Smooth muscle cell (in vitro differentiated cells): ENCODE measurements at regions not wholly inside any gene's neighbourhood (a gene's known extent, or its start where the extent isn't known, plus 50 kb on each side); places are given as distances from the start of the nearest gene placed in this dataset.

ENCODE experiments used
- DNase-seq: peaks from one replicate; lab custom pipeline; 2025; ENCODE audit not compliant: unreplicated experiment; lab: John Stamatoyannopoulos, UW
- H2AFZ ChIP-seq: fragments of 200-600 bp; sonication (generic); 2 replicates; pipeline ENCODE4 v1.6.0; 2016; ENCODE audit warnings: antibody characterized with exemption, low read depth, mild to moderate bottlenecking
- H3F3A ChIP-seq: fragments of 200-600 bp; sonication (generic); 2 replicates; pipeline ENCODE4 v1.6.0; 2017; ENCODE audit warnings: antibody characterized with exemption, low read depth
- H3K27ac ChIP-seq: fragments of 200-600 bp; sonication (generic); 2 replicates; pipeline ENCODE4 v1.5.1; 2016; ENCODE audit warnings: low read depth, mild to moderate bottlenecking
- H3K27me3 ChIP-seq: fragments of 200-600 bp; sonication (generic); 2 replicates; pipeline ENCODE4 v1.6.1; 2016; ENCODE audit warnings: low read depth, mild to moderate bottlenecking
- H3K36me3 ChIP-seq: fragments of 200-600 bp; sonication (generic); 2 replicates; pipeline ENCODE4 v1.5.1; 2016; ENCODE audit warnings: low read depth
- H3K4me1 ChIP-seq: fragments of 200-600 bp; sonication (generic); 2 replicates; pipeline ENCODE4 v1.5.1; 2016; ENCODE audit warnings: low read depth
- H3K4me2 ChIP-seq: fragments of 200-600 bp; sonication (generic); 2 replicates; pipeline ENCODE4 v1.6.0; 2016; ENCODE audit warnings: mild to moderate bottlenecking
- H3K4me3 ChIP-seq: fragments of 200-600 bp; sonication (generic); 2 replicates; pipeline ENCODE4 v1.5.1; 2016; ENCODE audit warnings: mild to moderate bottlenecking
- H3K79me2 ChIP-seq: fragments of 200-600 bp; sonication (generic); 2 replicates; pipeline ENCODE4 v1.6.0; 2016; ENCODE audit warnings: low read depth, mild to moderate bottlenecking
- H3K9ac ChIP-seq: fragments of 200-600 bp; sonication (generic); 2 replicates; pipeline ENCODE4 v1.6.0; 2016; ENCODE audit warnings: low read depth
- H3K9me3 ChIP-seq: fragments of 200-600 bp; sonication (generic); replicated peaks from 2 replicates; pipeline ENCODE4 v1.5.1; 2016; ENCODE audit warnings: low read depth
- H4K20me1 ChIP-seq: fragments of 200-600 bp; sonication (generic); 2 replicates; pipeline ENCODE4 v1.6.0; 2016; ENCODE audit warnings: low read depth
- WGBS: methylation state at CpG from one replicate; pipeline ENCODE4 v1.1.7; 2016; ENCODE audit warnings: low lambda C conversion rate; 5-methylcytosine and 5-hydroxymethylcytosine counted together
- TF ChIP-seq, protein P1 (sequence below): fragments of 200-600 bp; sonication (generic); IDR thresholded peaks from 2 replicates; pipeline ENCODE4 v1.5.1; 2017; ENCODE audit warnings: borderline replicate concordance, mild to moderate bottlenecking, antibody characterized with exemption; ENCODE audit not compliant: insufficient read depth, poor library complexity, severe bottlenecking

GRCh38 chr10:110403593-110403992 is 94.1 kb upstream of the DUSP5 start:
- DNase-seq, result no peak
- Histone ChIP-seq H3K4me1 (peaks cover 17% of the 10 kb centered on the region), H3K79me2 (no peaks in the 10 kb centered on the region), H3K27me3 (no peaks in the 10 kb centered on the region), H4K20me1 (no peaks in the 10 kb centered on the region), H3K9ac (no peak overlapping the region), H3K36me3 (no peaks in the 10 kb centered on the region), H3K27ac (no peak overlapping the region), H3F3A (no peaks in the 10 kb centered on the region), H3K9me3 (no peaks in the 10 kb centered on the region), H3K4me2 (no peak overlapping the region), H2AFZ (no peak overlapping the region), H3K4me3 (no peak overlapping the region)
- TF ChIP-seq, protein P1, sequence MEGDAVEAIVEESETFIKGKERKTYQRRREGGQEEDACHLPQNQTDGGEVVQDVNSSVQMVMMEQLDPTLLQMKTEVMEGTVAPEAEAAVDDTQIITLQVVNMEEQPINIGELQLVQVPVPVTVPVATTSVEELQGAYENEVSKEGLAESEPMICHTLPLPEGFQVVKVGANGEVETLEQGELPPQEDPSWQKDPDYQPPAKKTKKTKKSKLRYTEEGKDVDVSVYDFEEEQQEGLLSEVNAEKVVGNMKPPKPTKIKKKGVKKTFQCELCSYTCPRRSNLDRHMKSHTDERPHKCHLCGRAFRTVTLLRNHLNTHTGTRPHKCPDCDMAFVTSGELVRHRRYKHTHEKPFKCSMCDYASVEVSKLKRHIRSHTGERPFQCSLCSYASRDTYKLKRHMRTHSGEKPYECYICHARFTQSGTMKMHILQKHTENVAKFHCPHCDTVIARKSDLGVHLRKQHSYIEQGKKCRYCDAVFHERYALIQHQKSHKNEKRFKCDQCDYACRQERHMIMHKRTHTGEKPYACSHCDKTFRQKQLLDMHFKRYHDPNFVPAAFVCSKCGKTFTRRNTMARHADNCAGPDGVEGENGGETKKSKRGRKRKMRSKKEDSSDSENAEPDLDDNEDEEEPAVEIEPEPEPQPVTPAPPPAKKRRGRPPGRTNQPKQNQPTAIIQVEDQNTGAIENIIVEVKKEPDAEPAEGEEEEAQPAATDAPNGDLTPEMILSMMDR, result no peak
- WGBS, result 90% methylated on average over 9 of the region's 9 CpGs

DNA sequence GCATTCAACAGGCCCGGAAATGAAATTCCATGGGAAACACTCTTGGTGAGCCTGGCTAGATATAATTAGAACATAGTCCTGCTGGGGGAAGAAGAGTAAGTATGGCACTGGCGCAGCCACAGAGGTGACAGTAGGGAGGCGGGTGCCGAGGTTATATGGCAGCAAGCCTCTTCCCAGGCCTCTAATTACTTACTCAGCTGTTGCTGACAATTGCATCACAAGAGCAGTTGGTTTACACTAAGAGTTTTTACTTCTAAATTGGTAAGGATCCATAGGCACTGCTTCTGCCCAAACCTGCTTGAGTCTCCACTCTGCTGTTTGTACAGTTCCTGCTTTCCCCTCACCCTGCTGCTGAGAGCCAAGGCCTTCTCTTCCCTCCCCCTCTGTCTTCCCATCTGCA is 93.3 kb upstream of the DUSP5 start:
- Histone ChIP-seq H3K4me3 (no peak overlapping the region), H3K9ac (no peak overlapping the region), H2AFZ (no peak overlapping the region), H3F3A (no peaks in the 10 kb centered on the region), H3K4me2 (no peak overlapping the region), H3K36me3 (no peaks in the 10 kb centered on the region), H3K4me1 (peaks cover 12% of the 10 kb centered on the region), H4K20me1 (no peaks in the 10 kb centered on the region), H3K27me3 (no peaks in the 10 kb centered on the region), H3K79me2 (no peaks in the 10 kb centered on the region), H3K9me3 (no peaks in the 10 kb centered on the region), H3K27ac (no peak overlapping the region)
- TF ChIP-seq, protein P1, result no peak
- DNase-seq, result no peak
- 88% methylated on average over 4 of the region's 4 CpGs for WGBS

DNA sequence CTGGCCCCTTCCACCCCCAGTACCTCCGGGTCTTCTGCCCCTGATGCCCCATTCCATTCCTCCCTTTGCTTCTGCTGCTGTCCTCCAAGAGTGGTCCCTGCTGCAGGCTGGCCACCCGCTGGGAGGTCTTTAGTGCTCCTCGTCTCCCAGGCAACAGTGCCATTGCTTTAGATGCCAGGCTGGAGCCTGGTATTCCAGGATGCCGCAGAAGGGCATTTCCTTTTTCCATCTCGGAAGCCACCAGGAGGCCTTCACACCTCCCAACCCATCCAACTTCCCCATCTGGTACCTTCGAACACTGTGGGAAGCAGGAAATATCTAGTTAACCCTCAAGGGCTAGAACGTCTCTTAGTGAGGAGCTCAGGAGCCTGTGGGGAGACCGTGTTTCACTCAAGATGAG is 92.9 kb upstream of the DUSP5 start:
- H3K79me2 ChIP-seq, result no peaks in the 10 kb centered on the region
- TF ChIP-seq, protein P1, result no peak
- 89% methylated on average over 8 of the region's 8 CpGs for WGBS
- no peaks in the 10 kb centered on the region for H3F3A ChIP-seq
- H2AFZ ChIP-seq, result no peak overlapping the region
- no peak overlapping the region for H3K4me3 ChIP-seq
- H3K4me2 ChIP-seq, result no peak overlapping the region
- H3K9me3 ChIP-seq, result no peaks in the 10 kb centered on the region
- H3K27ac ChIP-seq, result no peak overlapping the region
- H3K4me1 ChIP-seq, result peaks cover 12% of the 10 kb centered on the region
- no peaks in the 10 kb centered on the region for H3K27me3 ChIP-seq
- no peaks in the 10 kb centered on the region for H3K36me3 ChIP-seq
- no peak overlapping the region for H3K9ac ChIP-seq
- DNase-seq, result no peak
- H4K20me1 ChIP-seq, result no peaks in the 10 kb centered on the region

GRCh38 chr10:110405380-110405779 is 92.3 kb upstream of the DUSP5 start:
- no peaks in the 10 kb centered on the region for H3K79me2 ChIP-seq
- no peak for DNase-seq
- no peak overlapping the region for H3K4me3 ChIP-seq
- no peak overlapping the region for H3K9ac ChIP-seq
- 79% methylated on average over 6 of the region's 6 CpGs for WGBS
- no peaks in the 10 kb centered on the region for H3K36me3 ChIP-seq
- no peaks in the 10 kb centered on the region for H4K20me1 ChIP-seq
- H3K9me3 ChIP-seq, result no peaks in the 10 kb centered on the region
- no peak overlapping the region for H3K27ac ChIP-seq
- no peaks in the 10 kb centered on the region for H3F3A ChIP-seq
- peaks cover 17% of the 10 kb centered on the region for H3K4me1 ChIP-seq
- no peak overlapping the region for H2AFZ ChIP-seq
- no peak overlapping the region for H3K4me2 ChIP-seq
- no peaks in the 10 kb centered on the region for H3K27me3 ChIP-seq
- TF ChIP-seq, protein P1, result no peak
